Motor neuron (in vitro differentiated cells): ENCODE measurements at regions not wholly inside any gene's neighbourhood (a gene's known extent, or its start where the extent isn't known, plus 50 kb on each side); places are given as distances from the start of the nearest gene placed in this dataset.
A peak's percentile ranks its signal among the peaks of the same experiment; 100 is the strongest.

Source experiments
- ATAC-seq, 8 experiments: fragments of 200-7000 bp; cut with Tn5 transposase; replicated peaks in 6 of 8; 2 replicates each; pipeline ENCODE4 v1.8.0; 2021; ENCODE audit warnings: mild to moderate bottlenecking in 8 of 8, moderate library complexity in 8 of 8
- H3K27ac ChIP-seq, 2 donors: fragments of 250-450 bp; sonication (Bioruptor Pico); 2 replicates each; pipeline ENCODE4 v1.9.0; 2021; ENCODE audit warnings: antibody characterized with exemption in 2 of 2, mild to moderate bottlenecking in 2 of 2, moderate library complexity in 1 of 2
- H3K4me1 ChIP-seq, 2 donors: fragments of 250-450 bp; sonication (Bioruptor Pico); replicated peaks in 1 of 2; 2 replicates each; pipeline ENCODE4 v1.6.1; 2021; ENCODE audit warnings: antibody characterized with exemption in 2 of 2, mild to moderate bottlenecking in 2 of 2, moderate library complexity in 1 of 2
- H3K4me3 ChIP-seq, 5 donors: fragments of 250-450 bp; sonication (Bioruptor Pico); 2 replicates each; pipeline ENCODE4 v1.9.0; 2021; ENCODE audit warnings: antibody characterized with exemption in 5 of 5, mild to moderate bottlenecking in 5 of 5, moderate library complexity in 4 of 5
- WGBS, 10 experiments: fragments of 450-650 bp; shearing (Covaris generic); methylation state at CpG; one replicate each; pipeline ENCODE4 v1.0.0; 2022; 5-methylcytosine and 5-hydroxymethylcytosine counted together
- in situ Hi-C, 9 experiments: fragments of 400-800 bp; cut with MboI; loops; one replicate each; pipeline ENCODE4 v1.15.0; 2021; ENCODE audit warnings: low sequenced_read_pairs in 9 of 9, low pct_unique_long_range_greater_than_20kb in 2 of 9; ENCODE audit not compliant: unreplicated experiment in 9 of 9

DNA sequence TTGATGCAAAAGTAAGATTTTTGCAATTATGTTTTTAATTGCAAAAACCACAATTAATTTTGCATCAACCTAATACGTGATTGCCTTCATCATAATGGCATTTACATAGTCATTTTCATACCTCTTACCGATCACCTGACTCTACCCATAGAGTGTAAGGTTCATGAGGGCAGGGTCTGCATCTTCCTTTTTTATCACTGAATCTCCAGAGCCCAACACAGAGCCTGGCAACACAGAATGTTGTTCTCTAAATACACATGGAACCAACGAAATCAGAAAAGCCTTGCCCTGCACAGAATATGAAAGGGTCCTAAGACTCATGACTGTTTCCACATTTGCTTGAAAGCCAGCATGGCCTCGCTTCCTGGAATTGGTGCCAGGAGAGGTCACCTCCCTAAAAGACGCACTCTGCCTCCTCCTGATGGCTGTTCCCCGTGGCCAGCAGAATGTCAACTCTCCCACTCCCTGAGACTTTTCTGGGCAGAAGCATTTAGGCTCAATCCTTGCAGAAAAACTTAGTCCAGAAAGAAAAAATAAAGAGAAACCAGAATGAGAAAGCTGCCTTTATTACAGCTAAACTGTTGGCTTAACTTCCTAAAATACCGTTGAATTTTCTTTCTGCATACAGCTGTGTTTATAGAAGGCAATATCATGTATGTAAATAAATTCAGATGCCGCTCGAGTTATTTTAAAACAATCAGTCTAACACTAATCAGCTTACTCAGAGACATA lies 327.8 kb upstream of the MAF start:
- Histone ChIP-seq H3K4me3 (no peak overlapping the region), H3K27ac (no peak overlapping the region), H3K4me1 (peaks cover 1 to 9% of the 10 kb centered on the region in 2 donors)
- peak in 3 of 8 experiments; percentile 67 to 86 (median 75) for ATAC-seq
- 5 to 93% (median 82%) methylated on average over 3 to 9 of the region's 9 CpGs for WGBS, 10 experiments
- in situ Hi-C loops, result no loop called here

- no peak overlapping the region for H3K4me3 ChIP-seq
- WGBS, 10 experiments, result 26 to 100% (median 89%) methylated on average over 1 to 11 of the region's 11 CpGs
- no peaks in the 10 kb centered on the region for H3K4me1 ChIP-seq
- in situ Hi-C loops, result no loop called here
- no peak overlapping the region for H3K27ac ChIP-seq
- ATAC-seq, result no peak
Measured at GRCh38 chr16:79926451-79927205, 326.1 kb upstream of the MAF start.

DNA sequence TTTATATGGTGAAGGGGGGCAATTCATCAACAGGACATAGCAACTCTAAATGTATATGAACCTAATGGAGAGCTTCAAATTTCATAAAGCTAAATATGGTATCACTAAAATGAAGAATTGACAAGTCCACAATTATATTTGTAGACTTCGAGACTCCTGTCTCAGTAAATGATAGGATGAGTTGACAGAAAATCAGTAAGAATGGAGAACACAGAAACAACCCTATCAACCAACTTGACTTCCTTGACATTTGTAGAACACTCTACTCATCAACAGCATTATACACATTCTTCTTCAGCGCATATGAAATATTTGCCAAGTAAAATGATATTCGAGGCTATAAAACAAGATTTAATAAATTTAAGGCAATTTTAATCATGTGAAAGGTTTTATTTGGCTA lies 322.9 kb upstream of the MAF start:
- Histone ChIP-seq H3K4me1 (no peaks in the 10 kb centered on the region), H3K4me3 (no peak overlapping the region), H3K27ac (no peak overlapping the region)
- 28 to 94% (median 73%) methylated on average over 2 to 3 of the region's 3 CpGs for WGBS, 10 experiments
- in situ Hi-C loops, result no loop called here
- no peak for ATAC-seq

DNA sequence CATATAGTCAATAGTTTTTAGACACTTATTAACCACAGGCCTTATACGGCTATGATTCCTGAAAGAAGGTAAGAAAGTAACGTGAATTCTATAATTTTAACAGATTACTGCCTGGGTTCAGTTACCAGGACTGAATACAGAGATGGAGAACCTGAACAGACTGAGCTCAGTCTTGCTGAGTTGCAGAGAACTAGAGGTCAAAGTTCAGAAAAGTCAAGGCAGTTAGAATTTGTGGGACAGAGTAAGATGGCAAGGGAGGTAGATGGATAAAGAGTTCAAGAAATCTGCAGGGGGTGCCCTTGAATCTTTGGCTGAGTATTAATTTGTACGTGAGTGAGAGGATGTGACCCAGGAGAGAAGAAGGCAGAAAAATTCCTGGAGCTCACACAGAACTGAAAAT lies 320.1 kb upstream of the MAF start:
- in situ Hi-C loops, result no loop called here
- WGBS, 10 experiments, result 75 to 100% (median 89%) methylated on average over 1 to 3 of the region's 3 CpGs; no CpG with 5 or more reads in 1 of the 10 experiments
- ATAC-seq, result no peak
- no peaks in the 10 kb centered on the region for H3K4me1 ChIP-seq
- no peak overlapping the region for H3K27ac ChIP-seq
- H3K4me3 ChIP-seq, result no peak overlapping the region

DNA sequence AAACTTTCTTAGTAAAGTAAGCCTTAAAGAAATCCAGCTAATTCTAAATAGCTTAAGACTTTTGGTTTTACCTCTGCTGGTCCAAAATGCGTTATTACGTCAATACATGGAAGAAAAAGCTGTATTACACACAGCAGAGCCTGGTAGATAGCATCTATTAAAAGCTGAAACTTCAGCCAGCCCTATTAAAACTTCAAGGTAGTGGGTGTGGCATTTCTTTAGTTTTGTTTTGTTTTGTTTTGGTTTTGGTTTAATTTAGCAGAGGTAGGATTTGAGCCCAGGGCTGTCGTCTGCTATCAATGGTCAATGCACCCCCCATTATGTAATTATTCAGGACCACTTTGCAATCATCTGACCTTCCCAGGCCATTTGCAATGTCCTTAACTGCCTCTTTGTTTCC lies 318.4 kb upstream of the MAF start:
- Histone ChIP-seq H3K4me3 (no peak overlapping the region), H3K4me1 (no peaks in the 10 kb centered on the region), H3K27ac (no peak overlapping the region)
- in situ Hi-C loops, result no loop called here
- ATAC-seq, result no peak
- WGBS, 10 experiments, result 21 to 82% (median 70%) methylated on average over 1 to 3 of the region's 3 CpGs; no CpG with 5 or more reads in 1 of the 10 experiments

DNA sequence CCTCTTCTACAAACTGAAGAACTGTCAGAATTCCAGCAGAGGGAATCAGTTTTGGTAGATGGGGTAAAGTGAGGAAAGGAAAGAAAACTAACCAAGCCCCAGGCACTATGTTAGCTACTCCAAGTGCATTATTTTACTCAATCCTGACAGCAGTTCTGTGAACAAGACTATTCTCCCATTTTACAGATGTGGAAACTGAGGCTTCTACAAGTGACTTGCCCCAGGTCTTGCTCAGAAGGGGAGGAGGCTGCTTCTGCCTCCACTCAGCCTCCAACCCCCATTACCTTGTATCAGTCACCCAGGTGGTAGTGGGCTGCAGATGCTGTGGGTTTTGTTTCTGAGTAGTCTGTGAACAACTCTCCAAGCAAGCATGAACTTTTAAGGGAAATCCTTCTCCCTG lies 315.2 kb upstream of the MAF start:
- Histone ChIP-seq H3K4me3 (no peak overlapping the region), H3K4me1 (peaks cover 2 to 4% of the 10 kb centered on the region in 2 donors), H3K27ac (no peak overlapping the region)
- no peak for ATAC-seq
- in situ Hi-C loops, result no loop called here

- 51 to 100% (median 87%) methylated on average over 2 to 4 of the region's 5 CpGs; no CpG with 5 or more reads in 3 of the 10 experiments for WGBS, 10 experiments
Measured at GRCh38 chr16:79914961-79915720, 314.6 kb upstream of the MAF start.

DNA sequence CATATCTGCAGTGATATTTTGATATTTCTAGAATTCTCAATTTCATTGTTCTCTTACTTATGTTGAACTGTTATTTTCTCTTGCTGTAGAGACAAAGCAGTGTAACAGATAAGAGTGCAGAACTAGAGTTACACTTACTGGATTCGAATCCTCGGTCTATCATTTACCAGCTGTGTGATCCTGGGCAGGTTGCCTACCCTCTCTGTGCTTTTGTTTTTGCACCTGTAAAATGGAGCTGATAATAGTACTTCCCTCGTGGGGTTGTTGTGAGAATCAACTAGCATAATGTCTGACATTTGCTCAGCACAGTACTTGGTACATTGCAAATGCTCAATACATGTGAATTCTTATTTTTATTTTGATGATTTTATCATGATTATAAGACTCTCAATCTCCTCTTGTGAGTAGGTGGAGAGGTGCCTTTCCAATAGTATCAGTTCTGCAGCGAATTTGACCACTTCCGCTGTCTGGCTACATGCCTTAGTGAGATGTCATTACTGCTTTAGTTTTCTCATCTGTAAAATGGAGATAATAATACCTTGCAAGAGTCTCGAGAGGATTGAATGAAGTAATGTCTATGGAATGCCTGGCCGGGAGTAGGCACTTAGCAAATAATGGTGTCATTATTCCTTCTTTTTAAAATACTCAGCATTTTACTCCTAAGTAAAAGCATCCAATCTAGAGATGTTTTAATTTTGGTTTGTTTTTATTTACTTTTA lies 312.2 kb upstream of the MAF start:
- Histone ChIP-seq H3K4me3 (no peak overlapping the region), H3K27ac (no peak overlapping the region), H3K4me1 (peaks cover 15 to 21% of the 10 kb centered on the region in 2 donors)
- in situ Hi-C loops, result no loop called here
- no peak for ATAC-seq
- WGBS, 10 experiments, result 7 to 95% (median 77%) methylated on average over 2 to 7 of the region's 7 CpGs

More at GRCh38 chr16:79914961-79915720, 314.6 kb upstream of the MAF start:
- no peak overlapping the region for H3K4me3 ChIP-seq
- in situ Hi-C loops, result no loop called here
- H3K4me1 ChIP-seq, result peaks cover 8 to 10% of the 10 kb centered on the region in 2 donors
- no peak for ATAC-seq
- no peak overlapping the region for H3K27ac ChIP-seq

DNA sequence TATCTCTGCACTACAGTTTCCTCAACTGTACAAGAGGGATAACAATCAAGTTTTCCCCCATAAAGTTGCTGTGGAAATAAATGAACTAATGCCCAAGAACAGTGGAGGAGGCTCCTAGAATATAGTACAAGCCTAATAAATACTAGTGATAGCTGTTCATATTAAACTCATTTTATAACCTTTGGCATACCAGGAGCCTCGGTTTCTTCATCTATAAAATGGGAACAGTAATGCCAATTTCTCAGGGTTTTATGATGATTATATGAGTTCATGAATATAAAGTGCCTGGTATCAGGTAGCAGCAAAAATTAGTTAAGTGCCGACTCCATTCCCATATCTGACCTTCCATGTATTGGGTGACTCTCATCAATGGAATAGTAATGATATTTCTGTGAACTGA lies 311.1 kb upstream of the MAF start:
- Histone ChIP-seq H3K4me1 (peaks cover 15 to 21% of the 10 kb centered on the region in 2 donors), H3K4me3 (no peak overlapping the region), H3K27ac (no peak overlapping the region)
- in situ Hi-C loops, result no loop called here
- WGBS, 10 experiments, result 38 to 100% (median 74%) methylated on average over 1 to 2 of the region's 2 CpGs; no CpG with 5 or more reads in 2 of the 10 experiments
- no peak for ATAC-seq

GRCh38 chr16:79909571-79909970 lies 309.0 kb upstream of the MAF start:
- Histone ChIP-seq H3K4me1 (peaks cover 15 to 21% of the 10 kb centered on the region in 2 donors), H3K4me3 (no peak overlapping the region), H3K27ac (no peak overlapping the region)
- in situ Hi-C loops, result no loop called here
- 22 to 77% (median 52%) methylated on average over 1 to 7 of the region's 7 CpGs; no CpG with 5 or more reads in 1 of the 10 experiments for WGBS, 10 experiments
- no peak for ATAC-seq

- Histone ChIP-seq H3K27ac (no peak overlapping the region), H3K4me3 (no peak overlapping the region), H3K4me1 (no peaks in the 10 kb centered on the region)
- 0 to 100% (median 76%) methylated on average over 1 of the region's 1 CpG; no CpG with 5 or more reads in 5 of the 10 experiments for WGBS, 10 experiments
- no peak for ATAC-seq
- in situ Hi-C loops, result no loop called here
Measured at GRCh38 chr16:79903471-79903870, 302.9 kb upstream of the MAF start.

- H3K4me3 ChIP-seq, result no peak overlapping the region
- no peak overlapping the region for H3K27ac ChIP-seq
- 29 to 100% (median 84%) methylated on average over 1 to 4 of the region's 4 CpGs; no CpG with 5 or more reads in 2 of the 10 experiments for WGBS, 10 experiments
- H3K4me1 ChIP-seq, result peaks cover 4 to 9% of the 10 kb centered on the region in 2 donors
- no peak for ATAC-seq
- in situ Hi-C loops, result no loop called here
Measured at GRCh38 chr16:79902351-79902750, 301.8 kb upstream of the MAF start.
